ENCODE measurements at regions not wholly inside any gene's neighbourhood (a gene's known extent, or its start where the extent isn't known, plus 50 kb on each side); places are given as distances from the start of the nearest gene placed in this dataset.

- TF ChIP-seq TAF1 (IDR thresholded peaks at IDR 0.05; ENCODE audit: low read depth, low read length) (no peak), POLR2A (IDR thresholded peaks at IDR 0.05; ENCODE audit: low read depth, low read length) (no peak), POLR2AphosphoS5 (IDR thresholded peaks at IDR 0.05; ENCODE audit: low read depth, low read length) (no peak), SPI1 (IDR thresholded peaks at IDR 0.05; ENCODE audit: low read depth, low read length) (no peak), POU2F2 (IDR thresholded peaks at IDR 0.05; ENCODE audit: low read depth, low read length) (no peak)
Measured at GRCh38 chr14:66043921-66044320, 442.2 kb upstream of the CCDC196 start.

All from GM12891 (cell line).